CD4-positive, alpha-beta memory T cell (primary cell): ENCODE measurements at regions not wholly inside any gene's neighbourhood (a gene's known extent, or its start where the extent isn't known, plus 50 kb on each side); places are given as distances from the start of the nearest gene placed in this dataset.
"Not testable (repeated sequence)": the region's sequence is repeated elsewhere in the genome, so short reads cannot be mapped to it uniquely, and the experiment has no call there.

ENCODE experiments used
- CTCF ChIA-PET: fragments of 350-600 bp; sonication (Branson Sonifier 250); formaldehyde crosslinking; loops from one replicate; lab custom pipeline; 2021; ENCODE audit warnings: inconsistent platforms; ENCODE audit not compliant: partially characterized antibody; lab: Charles Lee
- POLR2A ChIA-PET: fragments of 350-600 bp; sonication (Branson Sonifier 250); formaldehyde crosslinking; loops from one replicate; lab custom pipeline; 2021; ENCODE audit not compliant: partially characterized antibody; lab: Charles Lee
- DNase-seq, 5 donors: peaks; one replicate each; pipeline versions ENCODE4 v3.0.0 to v3.0.0-alpha.2; 2020 to 2022; ENCODE audit warnings: mixed read lengths in 1 of 5
- H3K27ac ChIP-seq: one replicate; pipeline ENCODE4 v1.7.0; 2013; ENCODE audit warnings: low read depth, low read length
- H3K27me3 ChIP-seq: 2 replicates; pipeline ENCODE4 v1.7.0; 2013; ENCODE audit warnings: mild to moderate bottlenecking, low read length, moderate library complexity; ENCODE audit not compliant: insufficient read depth
- H3K36me3 ChIP-seq: 2 replicates; pipeline ENCODE4 v1.7.0; 2013; ENCODE audit warnings: mild to moderate bottlenecking, low read length, moderate library complexity; ENCODE audit not compliant: insufficient read depth
- H3K4me1 ChIP-seq: 2 replicates; pipeline ENCODE4 v1.7.0; 2013; ENCODE audit warnings: mild to moderate bottlenecking, low read length, moderate library complexity; ENCODE audit not compliant: insufficient read depth
- H3K4me3 ChIP-seq, 2 donors: one replicate each; pipeline ENCODE4 v1.7.0; 2013; ENCODE audit warnings: low read length in 2 of 2, mild to moderate bottlenecking in 1 of 2
- H3K9me3 ChIP-seq, 2 donors: one replicate each; pipeline ENCODE4 v1.7.0; 2013; ENCODE audit warnings: low read length in 2 of 2, control low read depth in 1 of 2; ENCODE audit not compliant: control insufficient read depth in 1 of 2
- H3K27ac Mint-ChIP-seq, 7 donors: one replicate each; pipeline ENCODE4 v1.8.0; 2020 to 2021; ENCODE audit warnings: mixed read lengths in 7 of 7, mild to moderate bottlenecking in 6 of 7, inconsistent platforms in 3 of 7, moderate library complexity in 3 of 7
- H3K27me3 Mint-ChIP-seq, 2 donors: one replicate each; pipeline ENCODE4 v1.8.0; 2020 to 2021; ENCODE audit warnings: mixed read lengths in 2 of 2
- H3K36me3 Mint-ChIP-seq, 2 donors: one replicate each; pipeline ENCODE4 v1.8.0; 2020 to 2021; ENCODE audit warnings: mixed read lengths in 2 of 2, inconsistent platforms in 1 of 2, mild to moderate bottlenecking in 1 of 2
- H3K4me1 Mint-ChIP-seq, 4 donors: one replicate each; pipeline ENCODE4 v1.8.0; 2020 to 2021; ENCODE audit warnings: mixed read lengths in 4 of 4, mild to moderate bottlenecking in 1 of 4
- H3K4me3 Mint-ChIP-seq, 8 donors: one replicate each; pipeline ENCODE4 v1.8.0; 2020 to 2021; ENCODE audit warnings: mixed read lengths in 8 of 8, mild to moderate bottlenecking in 7 of 8, moderate library complexity in 6 of 8, inconsistent platforms in 3 of 8
- H3K9me3 Mint-ChIP-seq, 8 donors: one replicate each; pipeline ENCODE4 v1.8.0; 2020 to 2021; ENCODE audit warnings: mixed read lengths in 8 of 8, mild to moderate bottlenecking in 5 of 8, inconsistent platforms in 3 of 8, moderate library complexity in 1 of 8
- intact Hi-C: fragments of 100-400 bp; cut with micrococcal nuclease; formaldehyde crosslinking; loops from one replicate; pipeline ENCODE4 v1.15.1; 2023

DNA sequence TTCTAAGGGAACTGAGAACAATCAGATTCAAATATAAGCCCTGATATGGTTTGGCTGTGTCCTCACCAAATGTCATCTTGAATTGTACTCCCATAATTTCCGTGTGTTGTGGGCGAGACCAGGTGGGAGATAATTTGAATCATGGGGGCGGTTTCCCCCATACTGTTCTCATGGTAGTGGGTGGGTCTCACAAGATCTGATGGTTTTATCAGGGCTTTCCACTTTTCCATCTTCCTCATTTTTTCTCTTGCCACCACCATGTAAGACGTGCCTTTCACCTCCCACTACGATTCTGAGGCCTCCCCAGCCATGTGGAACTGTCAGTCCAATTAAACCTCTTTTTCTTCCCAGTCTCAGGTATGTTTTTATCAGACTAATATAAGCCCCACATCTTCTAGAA lies 217.8 kb downstream of the ACKR3 start:
- H3K27ac ChIP-seq, H3K9me3 Mint-ChIP-seq, intact Hi-C loops, H3K36me3 ChIP-seq, H3K4me3 Mint-ChIP-seq, H3K4me3 ChIP-seq, H3K36me3 Mint-ChIP-seq, H3K27me3 ChIP-seq, POLR2A ChIA-PET, DNase-seq, H3K4me1 Mint-ChIP-seq, H3K9me3 ChIP-seq, CTCF ChIA-PET, H3K27ac Mint-ChIP-seq, H3K4me1 ChIP-seq: not testable (repeated sequence)
- peaks cover 32 to 36% of the 10 kb centered on the region in 2 donors for H3K27me3 Mint-ChIP-seq

DNA sequence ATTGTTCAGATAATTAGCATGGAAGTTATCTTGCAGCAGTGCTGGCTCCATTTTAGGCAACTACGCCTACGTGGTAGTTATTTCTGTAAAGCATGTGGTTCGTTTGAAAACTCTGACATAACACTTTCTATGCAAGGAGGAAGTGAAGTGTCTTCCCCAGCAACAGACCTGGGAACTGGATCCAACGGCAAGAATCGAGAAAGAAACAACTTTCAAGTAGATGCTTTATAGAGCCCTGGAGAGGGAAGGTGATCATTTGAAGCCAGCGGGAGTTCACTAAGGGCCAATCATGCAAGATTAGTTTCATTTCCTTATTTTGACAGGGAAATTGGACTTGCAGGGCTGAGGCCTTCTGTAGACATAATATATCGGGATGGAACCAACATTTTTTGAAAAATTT lies 218.3 kb downstream of the ACKR3 start:
- Mint-ChIP-seq H3K4me1 (peaks cover 0 to 3% (median 0%) of the 10 kb centered on the region in 4 donors), H3K4me3 (no peak overlapping the region), H3K9me3 (no peaks in the 10 kb centered on the region), H3K36me3 (no peaks in the 10 kb centered on the region), H3K27me3 (peaks cover 33 to 36% of the 10 kb centered on the region in 2 donors), H3K27ac (no peak overlapping the region)
- no peak for DNase-seq
- ChIA-PET CTCF (no interaction called here), POLR2A (no interaction called here)
- H3K4me1 ChIP-seq = no peaks in the 10 kb centered on the region
- H3K27ac ChIP-seq = no peak overlapping the region
- H3K9me3 ChIP-seq = no peaks in the 10 kb centered on the region
- H3K4me3 ChIP-seq = no peak overlapping the region
- intact Hi-C loops = no loop called here
- H3K27me3 ChIP-seq = no peaks in the 10 kb centered on the region
- H3K36me3 ChIP-seq = no peaks in the 10 kb centered on the region

DNA sequence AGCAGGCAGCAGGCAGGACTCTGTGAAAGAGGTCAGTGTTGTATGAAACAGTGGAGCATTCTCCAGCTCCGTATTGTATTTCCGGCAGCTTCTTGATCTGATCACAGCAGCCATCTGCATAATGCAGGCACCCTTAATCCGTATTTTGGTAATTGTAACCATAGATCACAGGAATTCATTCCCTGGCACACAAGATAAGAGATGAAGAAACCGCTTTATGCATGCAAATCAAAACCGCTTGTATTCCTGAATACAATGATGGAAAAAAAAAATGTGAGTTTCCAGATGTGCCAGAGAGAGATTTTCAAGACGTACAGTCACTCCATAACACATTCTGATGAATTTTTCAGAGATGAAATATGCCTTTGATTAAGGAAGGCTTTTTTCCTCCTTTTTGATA lies 221.3 kb downstream of the ACKR3 start:
- ChIA-PET POLR2A (no interaction called here), CTCF (no interaction called here)
- Mint-ChIP-seq H3K36me3 (no peaks in the 10 kb centered on the region), H3K9me3 (no peaks in the 10 kb centered on the region), H3K27me3 (peaks cover 17 to 20% of the 10 kb centered on the region in 2 donors), H3K27ac (no peak overlapping the region), H3K4me1 (peaks cover 0 to 3% (median 0%) of the 10 kb centered on the region in 4 donors), H3K4me3 (no peak overlapping the region)
- H3K27me3 ChIP-seq = no peaks in the 10 kb centered on the region
- no peaks in the 10 kb centered on the region for H3K4me1 ChIP-seq
- no peak for DNase-seq
- no peaks in the 10 kb centered on the region for H3K36me3 ChIP-seq
- no peak overlapping the region for H3K4me3 ChIP-seq
- intact Hi-C loops = no loop called here
- H3K27ac ChIP-seq = no peak overlapping the region
- no peaks in the 10 kb centered on the region for H3K9me3 ChIP-seq

DNA sequence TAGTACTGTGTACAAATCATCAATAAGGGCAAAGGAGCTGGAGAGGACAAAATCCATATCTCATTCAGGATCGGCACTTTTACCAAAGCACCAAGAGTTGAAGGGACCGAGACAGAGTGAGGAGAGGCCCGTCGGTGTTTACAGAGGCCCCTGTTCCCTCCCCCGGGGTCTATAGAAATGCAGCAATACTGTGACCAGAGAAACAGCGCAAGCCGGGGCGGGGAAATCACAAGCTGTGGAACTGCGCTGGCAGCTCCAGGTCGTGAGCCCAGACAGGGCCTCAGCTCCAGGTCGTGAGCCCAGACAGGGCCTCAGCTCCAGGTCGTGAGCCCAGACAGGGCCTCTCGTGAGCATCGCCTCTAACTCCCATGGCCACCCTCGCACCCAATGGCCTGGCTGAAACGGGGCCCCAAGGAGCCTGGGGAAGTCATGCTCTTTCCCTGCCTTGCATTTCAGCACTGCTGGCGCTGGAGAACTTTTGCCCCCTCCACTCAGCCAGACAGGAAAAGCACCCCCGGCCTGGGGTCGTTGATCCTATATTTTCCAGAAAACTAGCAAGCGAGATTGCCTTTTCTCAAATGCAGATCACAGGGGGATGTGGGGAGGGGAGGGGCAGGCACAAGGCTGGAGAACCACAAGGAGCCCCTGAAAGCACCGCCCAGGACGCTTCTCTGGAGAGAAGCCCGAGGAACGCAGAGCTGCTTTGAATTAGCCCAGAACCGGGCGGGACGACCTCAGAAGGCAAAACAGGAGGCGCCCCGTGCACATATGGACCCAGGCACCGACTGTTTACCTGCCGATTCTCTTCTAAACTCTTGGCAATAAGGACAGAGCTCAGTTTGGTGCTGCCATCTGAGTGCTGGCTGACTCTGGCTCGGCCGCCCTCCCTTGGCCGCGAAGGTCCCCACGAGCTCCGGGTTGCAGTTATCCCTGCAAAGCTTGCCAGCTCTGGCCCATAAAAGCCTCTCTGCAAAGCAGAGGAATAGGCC lies 223.7 kb downstream of the ACKR3 start:
- no peaks in the 10 kb centered on the region for H3K4me1 ChIP-seq
- H3K4me1 Mint-ChIP-seq = no peaks in the 10 kb centered on the region
- no peaks in the 10 kb centered on the region for H3K9me3 Mint-ChIP-seq
- H3K9me3 ChIP-seq = no peaks in the 10 kb centered on the region
- intact Hi-C loops = no loop called here
- no peaks in the 10 kb centered on the region for H3K36me3 Mint-ChIP-seq
- H3K27me3 Mint-ChIP-seq = peaks cover 12 to 13% of the 10 kb centered on the region in 2 donors
- H3K27me3 ChIP-seq = no peaks in the 10 kb centered on the region
- no peaks in the 10 kb centered on the region for H3K36me3 ChIP-seq
- no peak overlapping the region for H3K4me3 Mint-ChIP-seq
- H3K27ac ChIP-seq = no peak overlapping the region
- POLR2A ChIA-PET = no interaction called here
- H3K27ac Mint-ChIP-seq = no peak overlapping the region
- no peak for DNase-seq
- CTCF ChIA-PET = no interaction called here
- H3K4me3 ChIP-seq = no peak overlapping the region

DNA sequence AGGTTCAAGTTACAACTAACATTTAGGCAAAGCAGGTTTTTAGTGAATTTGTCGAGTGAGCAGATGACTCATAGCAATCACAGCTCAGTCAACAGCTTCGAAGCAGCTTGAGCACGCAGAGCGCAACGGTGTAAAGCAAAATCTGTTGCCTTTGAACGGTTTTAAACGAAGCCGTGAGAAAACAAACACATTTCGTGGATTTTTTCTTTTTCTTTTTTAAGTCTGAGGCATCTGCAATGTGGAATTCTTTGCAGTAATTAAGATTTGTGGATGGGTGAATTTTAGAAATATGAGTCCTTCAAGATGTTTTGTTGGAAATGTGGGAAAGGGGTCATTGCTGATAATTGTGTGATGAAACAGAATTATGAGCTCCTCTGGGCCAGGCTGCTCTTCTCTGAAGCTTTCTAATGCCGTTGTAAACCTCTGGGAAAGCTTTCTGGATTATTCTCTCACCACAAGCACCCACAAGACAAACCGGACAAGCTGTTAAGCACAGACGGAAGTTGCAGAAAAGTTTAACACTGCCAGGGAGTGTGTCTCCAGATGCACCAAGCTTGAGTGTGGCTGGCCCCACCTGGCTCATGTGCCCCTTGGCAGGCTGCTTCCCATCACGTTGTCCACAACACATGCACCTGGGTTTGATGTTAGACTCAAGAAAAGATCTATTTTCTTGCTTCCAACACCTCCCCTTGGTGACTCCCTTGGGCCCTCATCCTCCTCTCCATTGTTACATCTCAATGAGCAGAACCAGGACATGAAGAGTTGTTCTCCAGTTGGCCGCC lies 224.7 kb downstream of the ACKR3 start:
- Mint-ChIP-seq H3K36me3 (no peaks in the 10 kb centered on the region), H3K27ac (no peak overlapping the region), H3K27me3 (peaks cover 9 to 11% of the 10 kb centered on the region in 2 donors), H3K4me1 (no peaks in the 10 kb centered on the region), H3K9me3 (peaks cover 0 to 2% (median 0%) of the 10 kb centered on the region in 8 donors), H3K4me3 (no peak overlapping the region)
- POLR2A ChIA-PET = no interaction called here
- CTCF ChIA-PET = no interaction called here
- no peaks in the 10 kb centered on the region for H3K4me1 ChIP-seq
- no peak for DNase-seq
- H3K9me3 ChIP-seq = no peaks in the 10 kb centered on the region
- H3K27me3 ChIP-seq = no peaks in the 10 kb centered on the region
- intact Hi-C loops = no loop called here
- H3K36me3 ChIP-seq = no peaks in the 10 kb centered on the region
- no peak overlapping the region for H3K27ac ChIP-seq
- H3K4me3 ChIP-seq = no peak overlapping the region

DNA sequence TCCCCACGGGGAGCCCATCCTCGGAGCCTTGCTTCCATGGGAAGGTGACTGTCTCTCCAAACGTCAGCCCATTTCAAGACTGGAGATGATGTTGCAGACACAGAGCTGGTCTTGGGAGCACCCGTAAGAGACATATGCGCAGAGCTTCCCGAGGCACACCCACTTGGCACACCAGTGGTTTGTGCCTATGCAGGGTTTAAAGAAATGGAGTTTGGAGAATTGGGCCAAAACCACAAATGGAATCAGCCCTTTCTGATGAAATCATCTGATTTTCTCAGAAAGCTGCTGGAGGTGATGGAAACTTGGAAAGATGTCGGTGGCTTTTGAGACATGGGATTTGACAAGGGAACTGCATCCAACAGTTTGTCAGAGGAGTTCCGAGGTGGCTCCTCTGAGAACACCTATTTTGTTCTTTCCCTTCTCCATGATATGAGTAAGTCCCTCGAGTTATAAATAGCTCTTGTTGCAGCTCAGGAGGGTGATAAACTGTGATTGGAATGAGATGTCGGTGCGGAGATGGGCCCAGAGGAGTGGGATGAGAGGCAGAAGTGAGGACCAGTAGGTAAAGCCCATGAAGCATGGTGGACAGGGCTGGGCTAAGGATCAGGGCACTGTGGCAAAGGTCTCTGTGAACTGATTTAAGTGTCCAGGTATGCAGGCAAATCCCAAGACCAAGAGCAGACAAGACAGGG lies 225.7 kb downstream of the ACKR3 start:
- Mint-ChIP-seq H3K4me1 (no peaks in the 10 kb centered on the region), H3K27me3 (peaks cover 4 to 10% of the 10 kb centered on the region in 2 donors), H3K36me3 (no peaks in the 10 kb centered on the region), H3K27ac (peak overlapping the region in 2 of 7 donors; percentile 37 to 51), H3K9me3 (peaks cover 0 to 3% (median 0%) of the 10 kb centered on the region in 8 donors), H3K4me3 (no peak overlapping the region)
- Histone ChIP-seq H3K4me3 (no peak overlapping the region), H3K9me3 (no peaks in the 10 kb centered on the region), H3K27me3 (no peaks in the 10 kb centered on the region), H3K36me3 (no peaks in the 10 kb centered on the region), H3K4me1 (no peaks in the 10 kb centered on the region), H3K27ac (no peak overlapping the region)
- intact Hi-C loops = no loop called here
- ChIA-PET CTCF (no interaction called here), POLR2A (no interaction called here)
- no peak for DNase-seq

DNA sequence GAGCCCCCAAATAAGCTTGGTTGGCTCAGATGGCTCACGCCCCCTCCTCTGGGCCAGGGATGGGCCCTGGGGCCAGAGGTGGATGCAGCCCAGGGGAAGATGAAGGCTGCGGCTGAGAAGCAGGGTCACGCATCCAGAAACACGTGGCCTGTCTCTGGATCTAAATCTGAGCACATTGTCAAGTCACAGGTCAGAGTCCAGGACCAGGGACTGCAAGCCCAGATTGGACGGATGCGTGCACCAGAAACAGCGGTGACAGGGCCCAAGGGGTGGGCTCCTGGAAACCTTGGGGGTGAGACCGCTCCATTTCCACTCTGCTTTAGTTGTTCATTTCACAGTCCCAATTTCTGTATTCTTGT lies 226.2 kb downstream of the ACKR3 start:
- no peaks in the 10 kb centered on the region for H3K36me3 Mint-ChIP-seq
- ChIA-PET POLR2A (no interaction called here), CTCF (no interaction called here)

More for the DNA sequence above, 226.2 kb downstream of the ACKR3 start:
- H3K4me1 ChIP-seq = no peaks in the 10 kb centered on the region
- intact Hi-C loops = no loop called here
- H3K27me3 ChIP-seq = no peaks in the 10 kb centered on the region
- Mint-ChIP-seq H3K27ac (no peak overlapping the region), H3K9me3 (peaks cover 0 to 5% (median 0%) of the 10 kb centered on the region in 8 donors), H3K4me3 (no peak overlapping the region), H3K4me1 (no peaks in the 10 kb centered on the region), H3K27me3 (peaks cover 0 to 8% of the 10 kb centered on the region in 2 donors)
- no peak for DNase-seq
- H3K36me3 ChIP-seq = no peaks in the 10 kb centered on the region
- no peak overlapping the region for H3K4me3 ChIP-seq
- no peak overlapping the region for H3K27ac ChIP-seq
- no peaks in the 10 kb centered on the region for H3K9me3 ChIP-seq
